ENCODE measurements at regions not wholly inside any gene's neighbourhood (a gene's known extent, or its start where the extent isn't known, plus 50 kb on each side); places are given as distances from the start of the nearest gene placed in this dataset.
"Not testable (repeated sequence)": the region's sequence is repeated elsewhere in the genome, so short reads cannot be mapped to it uniquely, and the experiment has no call there.

GRCh38 chr10:109308971-109309370 lies 614.3 kb downstream of the XPNPEP1 start:
- no peak overlapping the region for H3K4me2 ChIP-seq (ENCODE audit: insufficient read depth, insufficient read length, low read length)
- H3K27me3 Mint-ChIP-seq (ENCODE audit: low read depth) = no peaks in the 10 kb centered on the region
- TF ChIP-seq CTCF (conservative IDR thresholded peaks at IDR 0.05) = no peak
- no peak overlapping the region for H2AFZ ChIP-seq (ENCODE audit: low read length)
- H4K5ac ChIP-seq (ENCODE audit: insufficient read length, low read depth, low read length) = no peak overlapping the region
- H3K56ac ChIP-seq (ENCODE audit: insufficient read length, low read depth, low read length) = no peak overlapping the region
- H4K20me1 ChIP-seq (ENCODE audit: control insufficient read depth, insufficient read depth, insufficient read length) = no peaks in the 10 kb centered on the region
- no peak overlapping the region for H2BK15ac ChIP-seq (ENCODE audit: low read depth, low read length)
- no peaks in the 10 kb centered on the region for H3K27me3 ChIP-seq (ENCODE audit: insufficient read depth, low read length)
- H3K23ac ChIP-seq (ENCODE audit: insufficient read length, low read depth, low read length) = no peak overlapping the region
- H3K79me2 ChIP-seq (ENCODE audit: insufficient read depth, low read length) = no peaks in the 10 kb centered on the region
- no peaks in the 10 kb centered on the region; a peak in 1 of 5 replicates for H3K9me3 Mint-ChIP-seq
- H3K27ac ChIP-seq (ENCODE audit: insufficient read length, low read depth, low read length) = no peak overlapping the region
- no peak overlapping the region for H3K4ac ChIP-seq (ENCODE audit: low read depth, low read length)
- no peak overlapping the region for H2BK120ac ChIP-seq (ENCODE audit: low read depth, low read length, poor library complexity, severe bottlenecking)
- no peak overlapping the region for H2BK5ac ChIP-seq (ENCODE audit: insufficient read length, low read length)
- no CpG with 5 or more reads among the region's 6 CpGs for WGBS (ENCODE audit: extremely low coverage, insufficient read length, low lambda C conversion rate)
- no peak overlapping the region for H4K8ac ChIP-seq (replicated peaks; ENCODE audit: insufficient read length, low read depth, low read length)
- no peak for DNase-seq
- no peaks in the 10 kb centered on the region for H3K4me1 ChIP-seq (ENCODE audit: insufficient read depth, low read length)
- H3K9ac ChIP-seq (ENCODE audit: extremely low read depth, insufficient read length, low read length) = no peak overlapping the region
- H3K36me3 Mint-ChIP-seq (ENCODE audit: insufficient read depth in 1 of 3, low read depth in 3 of 3) = no peaks in the 10 kb centered on the region
- H3K23me2 ChIP-seq (ENCODE audit: insufficient read length, low read depth, low read length, poor library complexity, severe bottlenecking) = no peaks in the 10 kb centered on the region
- no peak overlapping the region for H3T11ph ChIP-seq (ENCODE audit: low read length)
- no peak overlapping the region for H3K4me3 Mint-ChIP-seq
- H2BK20ac ChIP-seq (ENCODE audit: low read depth, low read length, poor library complexity, severe bottlenecking) = no peak overlapping the region
- peaks cover 0 to 5% of the 10 kb centered on the region in 2 experiments; a peak in 2 of 4 replicates for H3K4me1 Mint-ChIP-seq
- no peaks in the 10 kb centered on the region for H3K79me1 ChIP-seq (ENCODE audit: insufficient read depth, low read depth, low read length, poor library complexity, severe bottlenecking)
- H2BK12ac ChIP-seq (ENCODE audit: insufficient read length, low read depth, low read length) = no peak overlapping the region
- H3K14ac ChIP-seq (ENCODE audit: insufficient read depth, low read length) = no peak overlapping the region
- no peak overlapping the region for H2AK5ac ChIP-seq (ENCODE audit: insufficient read length, low read length)
- no peak overlapping the region for H4K91ac ChIP-seq (ENCODE audit: insufficient read length, low read depth, low read length)
- no peaks in the 10 kb centered on the region for H3K9me3 ChIP-seq (ENCODE audit: control insufficient read depth, low read depth, low read length)
- H3K18ac ChIP-seq (ENCODE audit: insufficient read length, low read depth, low read length) = no peak overlapping the region
- no peak overlapping the region; a peak in 1 of 7 replicates for H3K27ac Mint-ChIP-seq

- not testable (repeated sequence) for H3K9me3 ChIP-seq (ENCODE audit: control insufficient read depth, low read depth, low read length); H4K5ac ChIP-seq (ENCODE audit: insufficient read length, low read depth, low read length); H4K91ac ChIP-seq (ENCODE audit: insufficient read length, low read depth, low read length); H3K4me1 Mint-ChIP-seq; H2BK120ac ChIP-seq (ENCODE audit: low read depth, low read length, poor library complexity, severe bottlenecking); H2AFZ ChIP-seq (ENCODE audit: low read length); H3K4me1 ChIP-seq (ENCODE audit: insufficient read depth, low read length); H2AK5ac ChIP-seq (ENCODE audit: insufficient read length, low read length); H3K27me3 ChIP-seq (ENCODE audit: insufficient read depth, low read length); H3K14ac ChIP-seq (ENCODE audit: insufficient read depth, low read length); H3K4me3 Mint-ChIP-seq; H3T11ph ChIP-seq (ENCODE audit: low read length); DNase-seq; H2BK15ac ChIP-seq (ENCODE audit: low read depth, low read length); H3K4me2 ChIP-seq (ENCODE audit: insufficient read depth, insufficient read length, low read length); H3K36me3 Mint-ChIP-seq (ENCODE audit: insufficient read depth in 1 of 3, low read depth in 3 of 3); H3K23me2 ChIP-seq (ENCODE audit: insufficient read length, low read depth, low read length, poor library complexity, severe bottlenecking); H2BK5ac ChIP-seq (ENCODE audit: insufficient read length, low read length); H3K79me1 ChIP-seq (ENCODE audit: insufficient read depth, low read depth, low read length, poor library complexity, severe bottlenecking); H2BK12ac ChIP-seq (ENCODE audit: insufficient read length, low read depth, low read length); H3K23ac ChIP-seq (ENCODE audit: insufficient read length, low read depth, low read length); H3K27ac ChIP-seq (ENCODE audit: insufficient read length, low read depth, low read length); H3K79me2 ChIP-seq (ENCODE audit: insufficient read depth, low read length); H3K18ac ChIP-seq (ENCODE audit: insufficient read length, low read depth, low read length); H3K4ac ChIP-seq (ENCODE audit: low read depth, low read length); H3K27me3 Mint-ChIP-seq (ENCODE audit: low read depth); H4K20me1 ChIP-seq (ENCODE audit: control insufficient read depth, insufficient read depth, insufficient read length); H2BK20ac ChIP-seq (ENCODE audit: low read depth, low read length, poor library complexity, severe bottlenecking); H4K8ac ChIP-seq (replicated peaks; ENCODE audit: insufficient read length, low read depth, low read length); H3K9me3 Mint-ChIP-seq; H3K9ac ChIP-seq (ENCODE audit: extremely low read depth, insufficient read length, low read length); H3K56ac ChIP-seq (ENCODE audit: insufficient read length, low read depth, low read length)
- H3K27ac Mint-ChIP-seq = peak overlapping the region in 1 of 3 experiments; percentile 9; a peak in 2 of 7 replicates
- no CpG with 5 or more reads among the region's 5 CpGs for WGBS (ENCODE audit: extremely low coverage, insufficient read length, low lambda C conversion rate)
Observed at GRCh38 chr10:109307102-109307501, 616.2 kb downstream of the XPNPEP1 start.

All from H9 (cell line).